HG03175 (cell line): ENCODE measurements at regions not wholly inside any gene's neighbourhood (a gene's known extent, or its start where the extent isn't known, plus 50 kb on each side); places are given as distances from the start of the nearest gene placed in this dataset.
A peak's percentile ranks its signal among the peaks of the same experiment; 100 is the strongest.

Source experiments
- ATAC-seq: cut with Tn5 transposase; IDR thresholded peaks from one replicate; pipeline ENCODE4 v1.9.1; 2021; ENCODE audit warnings: mild to moderate bottlenecking, moderate library complexity; ENCODE audit not compliant: unreplicated experiment

DNA sequence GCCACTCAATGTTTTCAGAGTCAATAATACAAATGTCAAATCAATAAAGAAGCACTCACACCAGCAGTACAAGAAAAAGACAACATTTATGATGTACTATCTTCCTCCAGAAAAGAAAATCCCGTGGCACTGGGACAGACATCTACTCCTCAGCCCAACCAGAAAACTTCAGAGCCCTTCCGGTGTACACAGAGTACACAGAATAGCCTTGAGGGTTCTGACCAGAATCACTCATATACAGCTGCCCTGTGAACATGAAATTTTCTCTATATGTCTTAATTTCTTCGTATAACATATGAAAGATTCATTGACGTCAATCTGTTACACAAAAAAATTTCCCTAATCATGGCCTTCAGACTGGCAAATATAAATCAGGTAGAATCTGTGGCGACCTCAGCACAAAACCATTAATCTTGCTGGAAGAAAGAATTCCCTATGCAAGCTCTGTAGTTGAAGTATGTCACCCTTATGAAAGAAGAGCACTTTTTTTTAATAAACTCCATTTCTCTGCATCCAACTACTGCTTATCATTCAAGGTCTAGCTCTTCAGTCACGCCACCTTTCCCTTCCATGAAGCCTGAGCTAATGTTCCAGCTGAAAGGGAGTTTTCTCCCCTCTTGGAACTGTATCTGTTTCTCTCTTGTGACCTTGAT, 53.8 kb upstream of the PLAAT1 start:
- ATAC-seq = no peak

DNA sequence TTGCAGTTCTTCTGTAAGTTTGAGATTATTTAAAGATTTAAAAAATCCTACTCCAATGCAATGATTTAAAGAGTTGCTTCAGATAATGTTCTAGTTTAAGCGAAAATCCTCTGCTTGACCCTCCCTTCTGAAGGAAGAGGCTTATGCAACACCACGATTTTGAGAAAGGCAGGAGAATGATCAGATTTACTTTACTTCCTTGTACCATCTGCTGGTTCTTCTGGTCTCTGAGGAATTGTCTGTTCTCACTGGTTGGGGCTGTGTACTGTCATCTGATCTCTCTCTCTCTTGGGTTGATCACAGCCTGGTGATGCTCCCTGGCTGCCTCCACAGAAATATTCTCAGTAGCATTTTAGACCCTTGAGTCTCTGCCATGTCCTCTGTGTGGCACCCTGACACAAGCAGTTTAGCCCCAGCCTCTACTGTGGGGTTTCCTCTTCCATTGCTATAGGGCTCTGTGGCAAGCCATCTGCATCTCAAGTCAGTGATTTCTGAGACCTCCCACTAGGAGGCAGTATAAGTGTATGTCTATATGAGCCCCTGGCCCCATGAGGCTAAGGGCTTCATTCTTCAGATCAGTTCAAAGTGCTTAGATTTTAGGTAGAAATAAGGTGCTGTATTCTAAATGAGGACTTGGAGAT, 50.8 kb upstream of the PLAAT1 start:
- ATAC-seq = peak; percentile 66
